ENCODE measurements at regions not wholly inside any gene's neighbourhood (a gene's known extent, or its start where the extent isn't known, plus 50 kb on each side); places are given as distances from the start of the nearest gene placed in this dataset.

GRCh38 chr2:14132386-14132785 is 500.1 kb upstream of the LRATD1 start (continued):
- TF ChIP-seq ZNF462 (CRISPR knock-in tag; IDR thresholded peaks at IDR 0.05) (no peak), NANOG (IDR thresholded peaks at IDR 0.05; ENCODE audit: borderline replicate concordance) (no peak), CTCF (conservative IDR thresholded peaks at IDR 0.05; ENCODE audit: low read depth in 2 of 2) (no peak), STAT1 (IDR thresholded peaks at IDR 0.05; ENCODE audit: unreplicated experiment) (no peak), EZH2phosphoT487 (IDR thresholded peaks at IDR 0.05; ENCODE audit: unreplicated experiment) (no peak)

GRCh38 chr2:14134771-14135170 is 497.7 kb upstream of the LRATD1 start:
- no peaks in the 10 kb centered on the region for H3K27me3 ChIP-seq (ENCODE audit: insufficient read depth)
- no peak overlapping the region for H2AFZ ChIP-seq
- H3K4me2 ChIP-seq = no peak overlapping the region
- no peaks in the 10 kb centered on the region for H3K4me1 ChIP-seq (ENCODE audit: insufficient read depth)
- Mint-ChIP-seq H3K27me3 (ENCODE audit: insufficient read depth, low read depth, poor library complexity) (no peaks in the 10 kb centered on the region), H3K36me3 (ENCODE audit: low read depth) (peaks cover 3% of the 10 kb centered on the region; the same call in 2 of the 3 replicates), H3K4me3 (no peak overlapping the region), H3K4me1 (peaks cover 3% of the 10 kb centered on the region; the same call in 2 of the 3 replicates), H3K9me3 (peaks cover 5% of the 10 kb centered on the region; the same call in 1 of the 3 replicates), H3K27ac (no peak overlapping the region)
- H3K79me2 ChIP-seq (replicated peaks; ENCODE audit: insufficient read depth) = no peaks in the 10 kb centered on the region
- DNase-seq (ENCODE audit: low spot score) (no peak), ATAC-seq (no peak)
- no peaks in the 10 kb centered on the region for H4K20me1 ChIP-seq (replicated peaks; ENCODE audit: insufficient read depth)
- 0 out of 2 replicates have a peak, but pooled peaks cover 3% of the 10 kb centered on the region for H3K9me2 ChIP-seq (ENCODE audit: insufficient read depth)
- no peak overlapping the region for H3K27ac ChIP-seq (ENCODE audit: low read depth)
- H3K36me3 ChIP-seq (ENCODE audit: insufficient read depth) = no peaks in the 10 kb centered on the region
- H3K4me3 ChIP-seq = no peak overlapping the region
- no peaks in the 10 kb centered on the region for H3F3A ChIP-seq (replicated peaks; ENCODE audit: low read depth)
- TF ChIP-seq JUNB (IDR thresholded peaks at IDR 0.05; ENCODE audit: unreplicated experiment) (no peak), ZNF114 (CRISPR knock-in tag; IDR thresholded peaks at IDR 0.05) (no peak)
